GM04504 (cell line): ENCODE measurements at regions not wholly inside any gene's neighbourhood (a gene's known extent, or its start where the extent isn't known, plus 50 kb on each side); places are given as distances from the start of the nearest gene placed in this dataset.

Experiments
- DNase-seq: peaks from one replicate; pipeline ENCODE4 v3.0.0-alpha.2; 2012; ENCODE audit warnings: low read depth

GRCh38 chr3:31427623-31428022, 105.1 kb upstream of the STT3B start:
- no peak for DNase-seq

GRCh38 chr3:31431321-31431720, 101.4 kb upstream of the STT3B start:
- no peak for DNase-seq

DNA sequence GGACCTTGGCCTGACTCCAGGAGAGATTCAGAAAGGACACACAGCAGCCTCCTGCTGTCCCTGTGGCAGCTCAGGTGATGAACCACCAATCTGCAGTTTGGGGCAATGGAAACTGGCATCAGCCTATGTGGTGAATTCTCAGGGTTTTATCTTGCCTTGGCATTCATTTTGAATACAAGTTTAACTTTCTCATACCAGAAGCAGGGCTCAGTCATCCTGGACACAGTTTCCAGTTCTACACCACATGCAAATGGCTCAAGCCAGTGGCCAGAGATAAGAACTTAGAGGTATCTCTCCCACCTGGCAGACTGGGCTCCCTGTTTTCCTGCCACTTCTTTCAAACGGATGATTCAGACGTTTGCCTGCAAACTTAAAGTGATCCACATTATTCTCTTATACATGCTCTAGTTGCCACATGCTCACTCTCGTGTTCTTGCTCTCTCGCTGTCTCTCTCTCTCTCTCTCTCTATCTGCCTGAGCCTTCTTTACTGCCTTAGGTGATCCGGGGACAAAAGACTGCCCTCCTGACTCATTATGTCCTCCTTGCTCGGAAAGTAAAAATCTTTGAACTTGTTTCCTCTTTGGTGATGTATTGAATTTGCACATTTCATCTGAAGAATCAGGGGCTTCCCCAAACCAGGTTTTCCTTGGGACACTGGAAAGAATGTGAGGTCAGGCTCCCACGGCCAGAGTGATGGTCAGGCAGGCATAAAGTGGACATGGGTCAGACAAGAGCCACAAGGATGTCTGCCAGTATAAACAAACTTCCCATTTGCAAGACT, 99.6 kb upstream of the STT3B start:
- DNase-seq, result no peak

GRCh38 chr3:31433679-31433992, 99.1 kb upstream of the STT3B start:
- no peak for DNase-seq

- no peak for DNase-seq
Measured at GRCh38 chr3:31434819-31435218, 97.9 kb upstream of the STT3B start.

GRCh38 chr3:31436830-31437229, 95.9 kb upstream of the STT3B start:
- no peak for DNase-seq

- no peak for DNase-seq
Measured at GRCh38 chr3:31438742-31439141, 94.0 kb upstream of the STT3B start.

DNA sequence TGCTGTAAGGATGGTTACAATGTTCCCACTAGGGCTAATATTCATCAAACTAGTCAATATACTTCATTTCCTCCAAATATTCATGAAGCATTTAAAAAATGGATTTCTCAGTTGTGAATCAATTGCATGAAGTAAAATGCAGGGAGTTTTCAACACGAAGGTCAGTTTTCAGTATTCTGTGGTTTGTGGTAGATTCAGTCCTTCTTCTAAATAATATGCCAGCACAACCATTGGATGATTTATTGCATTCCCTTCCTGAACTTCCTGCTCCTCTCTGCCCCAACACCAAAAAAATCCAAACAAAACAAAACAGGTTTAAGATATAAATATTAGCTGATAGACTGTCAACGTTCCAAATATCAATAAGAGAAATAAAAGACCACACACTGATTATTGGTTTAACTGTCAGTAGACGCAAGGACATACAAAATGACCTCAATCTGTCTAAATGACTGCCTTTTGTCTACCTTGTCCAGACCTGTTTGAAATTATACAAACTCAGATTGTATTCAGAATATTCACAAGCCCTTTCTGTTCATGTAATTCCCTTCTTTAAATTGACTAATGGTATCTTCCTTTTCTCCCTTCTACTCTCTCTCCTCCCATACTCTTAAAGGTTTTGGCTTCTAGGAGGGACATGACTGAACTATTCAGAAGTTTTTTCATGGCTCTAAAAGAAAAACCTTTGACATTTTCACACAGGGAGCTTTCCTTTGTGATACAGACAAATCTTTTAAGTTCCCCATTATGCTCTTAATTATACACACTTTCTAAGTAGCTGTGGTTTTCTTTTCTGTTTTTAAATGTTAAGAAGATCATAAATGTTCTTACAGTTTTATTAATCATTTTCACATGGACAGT, 92.6 kb upstream of the STT3B start:
- DNase-seq, result no peak

DNA sequence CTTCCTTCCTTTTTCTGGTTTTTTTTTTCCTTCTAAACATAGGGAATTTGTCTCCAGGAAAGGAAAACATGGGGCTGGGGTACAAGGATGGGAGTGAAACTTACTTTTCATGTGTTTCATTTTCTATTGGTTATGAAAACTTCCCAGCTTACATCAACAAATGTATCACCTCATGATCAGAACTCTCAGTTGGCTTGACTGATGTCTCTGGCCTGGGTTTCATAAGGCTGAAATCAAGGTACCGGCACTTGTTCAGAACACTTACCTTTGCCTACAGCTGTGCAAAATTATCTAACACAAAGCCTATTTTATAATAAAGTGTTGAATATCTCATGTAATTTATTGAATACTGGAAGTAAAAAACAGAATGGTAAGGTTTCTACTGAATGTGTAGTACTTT, 91.8 kb upstream of the STT3B start:
- DNase-seq, result no peak

DNA sequence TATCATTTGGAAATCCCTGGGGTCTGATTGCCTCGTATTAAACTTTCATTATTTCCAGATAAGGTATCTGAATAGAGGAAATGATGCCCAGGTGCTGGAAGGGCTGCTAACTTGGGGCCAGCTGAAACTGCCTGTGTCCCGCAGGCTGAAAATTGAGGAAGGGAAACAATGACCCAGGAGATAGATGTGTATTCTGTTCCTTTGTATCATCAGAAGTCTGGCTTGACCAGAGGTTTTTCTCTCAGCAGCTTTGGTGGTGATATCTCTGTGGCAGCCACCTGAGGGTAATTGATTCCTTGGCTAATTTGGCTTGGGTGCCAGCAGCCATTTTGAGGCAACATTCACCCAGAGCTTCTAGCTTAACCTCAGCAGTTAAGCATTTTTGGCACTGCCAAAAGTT, 90.0 kb upstream of the STT3B start:
- no peak for DNase-seq

GRCh38 chr3:31444220-31445142, 88.2 kb upstream of the STT3B start:
- DNase-seq, result no peak

DNA sequence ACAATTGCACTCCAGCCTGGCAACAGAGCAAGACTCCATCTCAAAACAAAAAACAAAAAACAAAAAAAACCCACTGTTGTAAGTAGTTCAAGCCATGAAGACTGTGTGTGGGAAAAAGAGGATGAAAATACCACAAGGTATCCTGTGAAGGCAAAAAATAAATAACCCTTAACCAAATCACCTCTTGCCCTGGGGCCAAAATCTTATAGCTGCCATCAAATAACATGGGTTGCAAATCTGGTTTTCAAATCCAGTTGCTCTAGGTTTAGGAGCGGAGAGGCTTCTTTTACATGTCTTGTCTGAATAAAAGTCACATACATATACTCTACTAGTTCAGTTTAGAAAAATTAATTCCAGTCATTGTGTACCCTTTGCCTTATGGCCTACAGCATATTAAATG, 87.0 kb upstream of the STT3B start:
- no peak for DNase-seq

- DNase-seq, result no peak
Measured at GRCh38 chr3:31448035-31448881, 84.5 kb upstream of the STT3B start.

DNA sequence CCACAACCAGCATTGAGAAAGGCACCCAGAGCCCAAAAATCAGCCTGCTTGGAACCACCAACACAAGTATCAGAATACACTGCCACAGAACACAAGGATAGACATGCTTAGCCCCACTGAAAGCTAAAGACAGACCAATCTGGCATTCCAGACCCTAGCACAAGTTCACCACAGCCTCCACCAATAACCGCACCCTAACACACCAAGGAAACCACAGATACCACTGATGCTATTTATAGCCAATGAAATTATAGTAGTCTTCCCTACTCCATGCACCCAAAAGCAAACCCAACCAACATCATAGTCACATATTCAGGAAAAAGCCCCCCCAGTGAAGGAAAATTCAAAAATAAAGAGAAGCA, 83.9 kb upstream of the STT3B start:
- DNase-seq, result no peak

- no peak for DNase-seq
Measured at GRCh38 chr3:31449318-31449717, 83.4 kb upstream of the STT3B start.

- DNase-seq, result no peak
Measured at GRCh38 chr3:31450345-31450744, 82.4 kb upstream of the STT3B start.

- no peak for DNase-seq
Measured at GRCh38 chr3:31452495-31453106, 80.1 kb upstream of the STT3B start.

DNA sequence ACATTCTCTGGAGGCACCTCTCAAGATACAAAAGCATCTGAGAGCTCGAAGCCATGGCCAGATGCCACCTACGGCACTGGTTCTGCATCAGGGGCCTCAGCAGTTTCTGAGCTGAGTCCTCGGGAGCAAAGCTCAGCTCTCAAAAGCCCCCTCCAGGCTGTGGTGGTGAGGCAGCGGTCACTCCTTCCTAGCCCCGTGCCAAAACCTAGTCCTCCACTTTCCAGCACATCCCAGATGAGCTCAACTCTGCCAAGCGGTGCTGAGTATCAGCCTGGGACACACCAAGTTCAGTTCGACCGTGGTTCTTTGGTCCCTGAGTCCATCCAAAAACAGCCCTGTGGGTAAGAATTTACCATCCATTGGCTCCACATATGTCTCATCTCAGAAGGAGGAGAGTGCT, 79.3 kb upstream of the STT3B start:
- no peak for DNase-seq

DNA sequence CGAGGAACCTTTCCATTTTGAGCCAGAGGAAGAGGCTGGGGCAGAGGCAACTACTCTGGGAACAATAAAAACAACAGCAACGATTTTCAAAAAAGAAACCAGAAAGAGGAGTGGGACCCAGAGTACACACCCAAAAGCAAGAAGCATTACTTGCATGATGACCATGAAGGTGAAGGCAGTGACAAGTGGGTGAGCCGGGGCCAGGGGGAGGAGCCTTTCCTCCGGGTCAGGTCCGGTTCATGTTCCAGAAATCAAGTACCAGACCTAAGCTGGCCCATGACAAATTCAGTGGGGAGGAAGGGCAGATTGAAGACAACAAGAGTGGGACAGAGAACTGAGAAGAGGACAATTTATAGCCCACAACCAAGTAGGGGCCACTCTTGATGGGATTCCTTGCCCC, 77.2 kb upstream of the STT3B start:
- no peak for DNase-seq

DNA sequence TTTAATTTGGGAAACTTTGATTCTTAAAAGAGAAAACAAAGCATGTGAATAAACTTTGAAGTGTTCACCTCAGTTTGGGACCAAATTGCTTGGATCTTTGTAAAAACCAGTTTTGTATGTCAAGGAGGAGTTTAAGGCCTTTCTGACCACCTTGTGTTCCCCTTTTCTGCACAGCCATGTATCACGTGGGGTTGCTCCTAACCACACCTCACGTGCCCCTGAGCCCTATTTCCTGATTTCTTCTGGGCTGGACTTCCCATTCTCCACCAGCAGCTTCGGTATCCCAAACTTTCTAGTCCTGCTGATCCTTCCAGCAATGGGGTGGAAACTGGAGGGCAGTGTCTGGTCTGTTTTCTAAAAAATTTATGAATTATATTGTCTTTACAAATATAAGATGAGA, 76.4 kb upstream of the STT3B start:
- no peak for DNase-seq

DNA sequence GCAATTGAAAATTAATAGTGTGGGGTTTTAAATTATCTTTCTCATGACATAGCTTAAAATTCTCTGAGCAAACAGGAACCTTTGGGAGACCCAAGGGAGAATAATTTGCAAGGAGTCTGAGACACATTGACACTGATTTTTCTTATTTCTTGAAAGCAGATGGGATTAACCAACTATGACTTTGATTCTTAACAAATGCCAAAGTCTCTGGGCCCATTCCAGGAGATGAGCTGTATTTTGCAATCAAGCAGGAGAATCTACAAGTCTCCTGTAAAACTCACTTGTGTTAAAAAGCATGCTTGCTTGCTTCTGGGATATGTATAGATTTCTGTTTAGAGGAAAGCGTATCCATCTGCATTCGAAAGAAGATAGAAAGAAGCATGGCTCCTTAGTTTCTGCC, 71.3 kb upstream of the STT3B start:
- DNase-seq, result no peak
